ENCODE measurements at regions not wholly inside any gene's neighbourhood (a gene's known extent, or its start where the extent isn't known, plus 50 kb on each side); places are given as distances from the start of the nearest gene placed in this dataset.

GRCh38 chr4:174398728-174399127 is 115.0 kb downstream of the CEP44 start:
- TF ChIP-seq CTCF (IDR thresholded peaks at IDR 0.05): no peak
- TF ChIP-seq POLR2A (IDR thresholded peaks at IDR 0.05): no peak

All from heart left ventricle (tissue), 13 donors.